Kasumi-1 (cell line): ENCODE measurements at regions not wholly inside any gene's neighbourhood (a gene's known extent, or its start where the extent isn't known, plus 50 kb on each side); places are given as distances from the start of the nearest gene placed in this dataset.
A peak's percentile ranks its signal among the peaks of the same experiment; 100 is the strongest.
"Not testable (repeated sequence)": the region's sequence is repeated elsewhere in the genome, so short reads cannot be mapped to it uniquely, and the experiment has no call there.

ENCODE experiments used
- DNase-seq, 2 experiments: peaks; one replicate each; lab custom pipeline; 2025; lab: John Stamatoyannopoulos, UW

- no peak for DNase-seq
Measured at GRCh38 chr12:29957835-29958234, 174.1 kb upstream of the TMTC1 start.

DNA sequence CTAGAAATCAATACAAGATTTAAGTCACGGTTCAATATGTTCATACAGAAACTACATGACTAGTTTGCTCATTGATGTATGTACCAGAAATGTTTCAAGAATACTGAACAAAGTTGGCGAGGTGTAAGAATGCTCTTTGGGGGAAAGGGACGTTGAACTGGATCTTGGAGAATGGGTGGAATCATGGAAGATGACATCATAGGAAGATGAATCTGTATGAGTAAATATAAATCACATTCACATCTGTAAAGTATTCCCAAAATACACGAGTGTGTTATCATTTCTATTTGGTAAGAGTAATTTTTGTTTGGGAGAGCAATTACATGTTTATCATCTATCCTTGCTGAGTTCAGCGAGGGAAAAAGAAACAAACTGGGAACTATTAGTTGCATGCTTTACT, 162.2 kb upstream of the TMTC1 start:
- no peak for DNase-seq

GRCh38 chr12:29944269-29945000, 160.7 kb upstream of the TMTC1 start:
- no peak for DNase-seq

- DNase-seq = no peak
Measured at GRCh38 chr12:29943683-29944082, 159.9 kb upstream of the TMTC1 start.

DNA sequence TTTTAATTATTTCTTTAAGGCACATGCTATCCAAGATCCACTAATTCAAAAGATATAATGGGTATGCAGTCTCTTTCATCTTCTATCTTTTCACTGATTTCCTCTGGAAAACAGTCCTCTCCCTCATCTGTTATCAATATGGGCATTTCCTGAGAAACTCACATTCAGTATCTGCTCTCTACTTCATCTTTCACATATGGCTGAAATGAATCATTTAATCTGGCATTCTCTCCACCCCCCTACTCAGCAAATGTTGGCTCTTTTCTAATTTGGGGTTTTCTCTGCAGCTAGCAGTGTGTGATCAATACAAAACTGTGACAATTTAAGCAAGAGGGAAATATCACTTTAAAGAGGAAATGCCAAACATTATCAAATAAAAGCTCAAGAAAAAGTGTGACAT, 157.1 kb upstream of the TMTC1 start:
- no peak for DNase-seq

DNA sequence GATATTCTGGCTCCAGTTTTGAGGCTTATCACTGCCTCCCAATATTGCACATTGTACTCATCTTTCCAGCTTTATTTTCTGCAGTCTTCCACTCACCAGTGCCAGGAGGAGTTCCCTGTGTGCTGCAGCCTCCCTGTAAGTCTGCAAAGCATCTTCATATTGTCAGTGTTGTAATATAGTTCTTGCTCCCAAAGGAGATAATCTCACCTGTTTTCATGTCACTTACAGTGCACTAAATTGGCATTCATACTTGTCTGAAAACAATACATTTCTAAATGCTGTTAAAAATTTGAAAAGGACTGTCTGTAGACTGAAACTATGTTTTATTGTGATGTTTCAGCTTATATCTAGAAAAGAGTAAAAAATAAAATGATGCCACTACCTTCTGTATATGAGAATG, 146.8 kb upstream of the TMTC1 start:
- no peak for DNase-seq

- DNase-seq = no peak
Measured at GRCh38 chr12:29929295-29929694, 145.6 kb upstream of the TMTC1 start.

GRCh38 chr12:29921307-29921706, 137.6 kb upstream of the TMTC1 start:
- peak; percentile 13 to 51 for DNase-seq

DNA sequence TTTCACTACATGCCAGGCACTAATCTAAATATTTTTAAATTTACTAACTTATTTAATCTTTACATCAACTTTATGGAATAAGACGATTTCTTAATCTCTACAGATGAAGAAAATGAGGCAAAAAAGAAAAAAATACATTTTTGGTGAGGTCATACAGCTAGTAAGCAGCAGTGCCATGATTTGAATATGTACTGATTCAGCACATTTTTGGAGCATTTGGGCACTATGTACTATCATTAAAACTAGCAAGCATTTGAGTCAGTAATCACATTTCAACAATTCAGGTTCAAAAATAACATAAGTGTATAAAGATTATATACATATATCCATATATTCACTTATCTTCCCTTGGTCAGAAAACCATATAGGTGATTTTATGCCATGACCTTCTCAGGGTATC, 124.4 kb upstream of the TMTC1 start:
- no peak for DNase-seq

GRCh38 chr12:29907461-29907860, 123.7 kb upstream of the TMTC1 start:
- no peak for DNase-seq

DNA sequence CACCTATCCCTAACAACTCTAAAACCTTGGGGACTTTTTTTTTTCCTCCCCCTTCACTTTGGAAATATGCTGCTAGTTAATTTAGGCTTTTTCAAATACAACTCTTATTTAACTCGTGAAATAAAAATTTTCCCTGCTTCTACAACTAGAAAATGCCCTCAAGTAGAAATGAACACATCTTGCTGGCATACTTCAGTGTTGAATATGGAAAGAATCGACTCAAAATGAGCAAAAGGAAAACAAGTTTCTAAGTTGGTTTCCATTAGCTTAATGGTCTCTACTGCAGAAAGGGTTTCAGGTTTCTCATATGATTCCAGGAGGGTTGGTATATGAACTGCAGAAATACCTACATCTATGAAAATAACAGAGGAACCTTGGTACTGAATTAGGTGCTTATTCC, 118.3 kb upstream of the TMTC1 start:
- DNase-seq = no peak

GRCh38 chr12:29901585-29901984, 117.8 kb upstream of the TMTC1 start:
- no peak for DNase-seq

GRCh38 chr12:29899212-29899931, 115.6 kb upstream of the TMTC1 start:
- no peak for DNase-seq

GRCh38 chr12:29895966-29896365, 112.2 kb upstream of the TMTC1 start:
- DNase-seq = no peak

GRCh38 chr12:29893002-29893401, 109.3 kb upstream of the TMTC1 start:
- no peak for DNase-seq

GRCh38 chr12:29891792-29892191, 108.0 kb upstream of the TMTC1 start:
- DNase-seq = no peak

- peak; percentile 27 to 29 for DNase-seq
Measured at GRCh38 chr12:29889737-29890136, 106.0 kb upstream of the TMTC1 start.

- no peak for DNase-seq
Measured at GRCh38 chr12:29888777-29889176, 105.0 kb upstream of the TMTC1 start.

GRCh38 chr12:29884957-29885356, 101.2 kb upstream of the TMTC1 start:
- DNase-seq = not testable (repeated sequence)

DNA sequence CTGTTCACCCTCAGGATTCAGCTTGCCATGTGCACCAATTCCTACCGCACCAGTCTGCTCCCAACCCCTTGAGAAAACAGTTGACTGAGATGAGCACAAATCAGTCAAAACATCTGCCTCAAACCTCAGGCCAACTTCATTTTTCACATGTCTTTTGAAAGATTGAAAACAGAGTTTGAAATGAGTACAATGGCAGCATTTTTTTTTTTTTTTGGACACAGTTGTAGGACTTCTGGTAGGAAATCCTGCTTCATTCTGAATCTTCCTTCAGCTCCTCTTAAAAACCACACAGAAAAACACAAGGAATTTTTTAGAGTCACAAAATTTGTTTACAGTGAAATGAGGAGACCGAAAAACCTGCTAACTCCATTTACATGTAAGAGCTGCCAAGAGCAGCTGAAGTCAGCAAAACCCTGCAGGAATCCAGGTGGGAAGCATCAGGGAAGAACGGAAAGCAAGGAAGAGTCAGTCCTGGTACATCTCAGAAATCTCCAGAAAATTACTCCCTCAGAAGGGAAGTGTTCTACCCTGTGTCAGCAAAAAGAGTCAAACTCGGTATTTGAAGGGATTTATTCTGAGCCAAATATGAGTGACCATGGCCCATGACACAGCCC, 100.3 kb upstream of the TMTC1 start:
- DNase-seq = no peak

- DNase-seq = no peak
Measured at GRCh38 chr12:29883525-29883924, 99.8 kb upstream of the TMTC1 start.

GRCh38 chr12:29882846-29883245, 99.1 kb upstream of the TMTC1 start:
- no peak for DNase-seq

GRCh38 chr12:29880987-29881386, 97.2 kb upstream of the TMTC1 start:
- no peak for DNase-seq
